HepG2 (cell line): ENCODE measurements at regions not wholly inside any gene's neighbourhood (a gene's known extent, or its start where the extent isn't known, plus 50 kb on each side); places are given as distances from the start of the nearest gene placed in this dataset.

ENCODE experiments used
- ATAC-seq: fragments of 200-7000 bp; cut with Tn5 transposase; 3 replicates; pipeline ENCODE4 v1.9.1; 2020; ENCODE audit warnings: mild to moderate bottlenecking, moderate library complexity
- BruUV-seq: library from RNA; stranded (reverse); fragments of 400-500 nt; replicated peaks from 2 replicates; lab custom pipeline; 2021; lab: Mats Ljungman, UMichigan
- CTCF ChIA-PET: fragments of 300-600 bp; formaldehyde crosslinking; extraction: SDS; loops from one replicate; lab custom pipeline; 2021; ENCODE audit warnings: low total read pairs, inconsistent platforms, low intra/inter-chr PET ratio; lab: Yijun Ruan, JAX
- POLR2A ChIA-PET: fragments of 350-600 bp; sonication (Branson Sonifier 250); formaldehyde crosslinking; loops from one replicate; lab custom pipeline; 2020; ENCODE audit warnings: antibody characterized with exemption, inconsistent platforms; lab: Yijun Ruan, JAX
- DNase-seq: peaks from one replicate; pipeline ENCODE4 v3.0.0-alpha.2; 2015; ENCODE audit warnings: low spot score
- FAIRE-seq: peaks from 3 replicates; lab custom pipeline; 2011; peaks lifted over from hg19 to GRCh38; lab: Jason Lieb, UNC
- H2AFZ ChIP-seq: one replicate; pipeline ENCODE4 v1.6.1; 2011; ENCODE audit warnings: low read length, inconsistent platforms
- H3K27ac ChIP-seq: fragments of 300-600 bp; 3 replicates; pipeline ENCODE4 v1.8.0; 2011; ENCODE audit warnings: mixed run types, mild to moderate bottlenecking, mixed read lengths, low read length, inconsistent platforms; ENCODE audit not compliant: insufficient read depth; ENCODE audit errors: extremely low read length
- H3K27me3 ChIP-seq, 2 experiments: fragments of 200-600 bp in 1 of 2; 2 replicates in 1 of 2; 3 replicates in 1 of 2; pipeline versions ENCODE4 v1.6.0 to v1.8.0; 2011; ENCODE audit warnings: low read length in 2 of 2, mild to moderate bottlenecking in 2 of 2, moderate library complexity in 2 of 2, inconsistent platforms in 1 of 2; ENCODE audit not compliant: insufficient read depth in 2 of 2, control insufficient read depth in 1 of 2
- H3K36me3 ChIP-seq, 2 experiments: fragments of 200-600 bp in 1 of 2; replicated peaks in 1 of 2; 2 replicates in 1 of 2; 3 replicates in 1 of 2; pipeline versions ENCODE4 v1.5.1 to v1.8.0; 2011; ENCODE audit warnings: low read length in 2 of 2, inconsistent platforms in 1 of 2; ENCODE audit not compliant: insufficient read depth in 2 of 2, control insufficient read depth in 1 of 2
- H3K4me1 ChIP-seq: 2 replicates; pipeline ENCODE4 v1.5.1; 2012; ENCODE audit warnings: low read length, inconsistent platforms; ENCODE audit not compliant: insufficient read depth
- H3K4me2 ChIP-seq: 2 replicates; pipeline ENCODE4 v1.6.0; 2011; ENCODE audit warnings: low read depth, low read length, inconsistent platforms
- H3K4me3 ChIP-seq, 3 experiments: fragments of 200-600 bp in 1 of 3; sonication (generic), shearing (Covaris generic) in 1 of 3; replicated peaks in 1 of 3; 2 replicates each; pipeline ENCODE4 v1.5.1; 2011 to 2016; ENCODE audit warnings: low read length in 3 of 3, inconsistent platforms in 2 of 3, low read depth in 2 of 3, mild to moderate bottlenecking in 2 of 3, control low read depth in 1 of 3, mixed read lengths in 1 of 3; ENCODE audit not compliant: insufficient read depth in 1 of 3
- H3K79me2 ChIP-seq: one replicate; pipeline ENCODE4 v1.6.1; 2011; ENCODE audit warnings: low read length, inconsistent platforms; ENCODE audit not compliant: insufficient read depth
- H3K9ac ChIP-seq: 2 replicates; pipeline ENCODE4 v1.6.0; 2011; ENCODE audit warnings: mild to moderate bottlenecking, low read depth, low read length, inconsistent platforms; ENCODE audit not compliant: insufficient read depth
- H3K9me3 ChIP-seq: 2 replicates; pipeline ENCODE4 v1.5.1; 2012; ENCODE audit warnings: mild to moderate bottlenecking, low read length
- H4K20me1 ChIP-seq: 2 replicates; pipeline ENCODE4 v1.6.0; 2011; ENCODE audit warnings: inconsistent platforms, mild to moderate bottlenecking, low read length, moderate library complexity; ENCODE audit not compliant: insufficient read depth
- ARNT2 ChIP-seq: sonication (generic); formaldehyde crosslinking; IDR thresholded peaks from 2 replicates; pipeline ENCODE4 v1.8.0; 2022; ENCODE audit warnings: mild to moderate bottlenecking, low read depth, missing genetic modification reagents, moderate library complexity
- ARNTL ChIP-seq: sonication (generic); formaldehyde crosslinking; IDR thresholded peaks from 2 replicates; pipeline ENCODE4 v1.4.0; 2020; ENCODE audit warnings: mild to moderate bottlenecking, missing genetic modification reagents
- DPF2 ChIP-seq: sonication (generic); formaldehyde crosslinking; IDR thresholded peaks from 2 replicates; pipeline ENCODE4 v1.4.0; 2020; ENCODE audit warnings: mild to moderate bottlenecking, low read depth, missing genetic modification reagents, borderline replicate concordance
- KLF16 ChIP-seq, 2 experiments: sonication (generic) in 1 of 2; formaldehyde crosslinking in 1 of 2; IDR thresholded peaks; 2 replicates each; pipeline versions ENCODE4 v1.6.1 to v1.8.0; 2016 to 2023; ENCODE audit warnings: missing genetic modification reagents in 2 of 2, missing compliant biosample characterization in 1 of 2
- NFKBIZ ChIP-seq: IDR thresholded peaks from 2 replicates; pipeline ENCODE4 v1.6.1; 2018; ENCODE audit warnings: missing genetic modification reagents, missing compliant biosample characterization
- ZKSCAN8 ChIP-seq: IDR thresholded peaks from 2 replicates; pipeline ENCODE4 v1.6.1; 2016; ENCODE audit warnings: borderline replicate concordance, missing genetic modification reagents, missing compliant biosample characterization
- ZNF136 ChIP-seq: sonication (generic); formaldehyde crosslinking; IDR thresholded peaks from 2 replicates; pipeline ENCODE4 v1.8.1; 2022; ENCODE audit warnings: low read depth, mild to moderate bottlenecking, moderate library complexity, missing genetic modification reagents
- ZNF225 ChIP-seq: sonication (generic); formaldehyde crosslinking; IDR thresholded peaks from 2 replicates; pipeline ENCODE4 v1.4.0; 2020; ENCODE audit warnings: mild to moderate bottlenecking, missing genetic modification reagents
- ZNF367 ChIP-seq: sonication (generic); formaldehyde crosslinking; IDR thresholded peaks from 2 replicates; pipeline ENCODE4 v1.4.0; 2020; ENCODE audit warnings: missing genetic modification reagents, borderline replicate concordance
- ZNF468 ChIP-seq: sonication (generic); formaldehyde crosslinking; IDR thresholded peaks from 2 replicates; pipeline ENCODE4 v1.8.0; 2022; ENCODE audit warnings: mild to moderate bottlenecking, moderate library complexity, missing genetic modification reagents
- WGBS: methylation state at CpG from one replicate; pipeline ENCODE4 v1.1.6; 2017; ENCODE audit warnings: low lambda C conversion rate; 5-methylcytosine and 5-hydroxymethylcytosine counted together
- in situ Hi-C: cut with HindIII; loops from 2 replicates; pipeline ENCODE4 v1.10.0; 2017; ENCODE audit warnings: low pct_unique_long_range_greater_than_20kb; ENCODE audit not compliant: extremely low pct_ligation_motif_present
- intact Hi-C: fragments of 100-400 bp; cut with micrococcal nuclease; formaldehyde crosslinking; loops from one replicate; pipeline ENCODE4 v1.10.0; 2022; ENCODE audit not compliant: unreplicated experiment
- TF ChIP-seq, protein P1 (sequence below): sonication (generic); formaldehyde crosslinking; conservative IDR thresholded peaks from 2 replicates; pipeline ENCODE4 v1.8.1; 2023; ENCODE audit warnings: missing genetic modification reagents
- TF ChIP-seq, protein P2 (sequence below): sonication (generic); formaldehyde crosslinking; conservative IDR thresholded peaks from 2 replicates; pipeline ENCODE4 v1.4.0; 2020; ENCODE audit warnings: missing genetic modification reagents

DNA sequence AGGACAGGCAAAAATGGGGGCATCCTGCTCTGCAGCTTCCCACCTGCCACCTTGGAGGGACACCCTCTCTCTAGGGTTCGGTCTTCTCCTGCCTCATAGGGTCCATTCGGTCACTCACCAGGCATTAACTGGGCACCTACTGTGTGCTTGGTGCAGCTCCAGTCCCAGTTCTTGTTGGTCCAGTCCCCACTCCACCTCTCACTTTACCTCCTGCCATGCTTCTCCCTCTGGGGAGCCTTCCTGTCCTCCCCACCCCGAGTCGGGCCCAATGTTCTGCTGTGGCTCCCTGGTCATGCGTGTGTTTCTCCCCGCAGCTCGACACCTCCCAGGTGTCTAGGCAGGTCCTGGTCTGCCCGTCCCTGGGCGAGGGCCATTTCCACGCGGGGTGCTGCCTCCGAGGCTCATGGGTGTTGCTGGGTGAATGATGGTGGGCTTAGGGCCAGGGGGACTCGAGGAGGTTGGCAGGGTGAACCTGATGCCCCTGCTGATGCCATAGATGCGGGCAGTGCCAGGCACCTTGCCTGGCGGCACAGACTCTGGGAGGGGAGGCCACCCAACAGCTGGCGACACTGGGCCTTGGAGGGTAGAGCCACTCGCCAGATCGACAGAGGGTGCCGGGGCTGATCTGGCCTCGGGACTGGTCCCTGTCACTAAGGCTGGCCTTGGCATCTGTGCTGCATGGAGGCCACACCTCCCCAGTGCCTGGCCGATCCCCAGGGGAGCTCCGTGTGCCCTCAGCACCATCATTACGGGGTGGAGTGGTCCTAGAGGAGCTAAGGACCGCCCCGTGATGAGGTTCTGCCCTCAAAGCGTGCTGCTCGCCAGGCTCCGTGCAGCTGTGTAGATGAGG lies 66.0 kb upstream of the RNU6ATAC start:
- no peaks in the 10 kb centered on the region for H3K79me2 ChIP-seq
- no peak overlapping the region for H3K9ac ChIP-seq
- ChIA-PET POLR2A (no interaction called here), CTCF (no interaction called here)
- no peak overlapping the region for H3K4me2 ChIP-seq
- ATAC-seq: no peak
- no peak overlapping the region for H3K27ac ChIP-seq
- H3K9me3 ChIP-seq: no peaks in the 10 kb centered on the region
- no peak overlapping the region for H3K4me3 ChIP-seq
- no peak for DNase-seq
- TF ChIP-seq ZNF367 (no peak), ZKSCAN8 (CRISPR knock-in tag) (no peak), ZNF468 (CRISPR knock-in tag) (no peak)
- TF ChIP-seq, all 625 proteins: peak for 0
- intact Hi-C loops (no loop called here), in situ Hi-C loops (no loop called here)
- BruUV-seq: no TSS peak
- peaks cover 20 to 80% of the 10 kb centered on the region in 2 experiments for H3K27me3 ChIP-seq
- no peak for FAIRE-seq
- H3K36me3 ChIP-seq: no peaks in the 10 kb centered on the region
- peaks cover 41% of the 10 kb centered on the region for H3K4me1 ChIP-seq
- H2AFZ ChIP-seq: no peak overlapping the region
- no peaks in the 10 kb centered on the region for H4K20me1 ChIP-seq
- whole genome bisulfite sequencing: 42% methylated on average over 10 of the region's 28 CpGs

DNA sequence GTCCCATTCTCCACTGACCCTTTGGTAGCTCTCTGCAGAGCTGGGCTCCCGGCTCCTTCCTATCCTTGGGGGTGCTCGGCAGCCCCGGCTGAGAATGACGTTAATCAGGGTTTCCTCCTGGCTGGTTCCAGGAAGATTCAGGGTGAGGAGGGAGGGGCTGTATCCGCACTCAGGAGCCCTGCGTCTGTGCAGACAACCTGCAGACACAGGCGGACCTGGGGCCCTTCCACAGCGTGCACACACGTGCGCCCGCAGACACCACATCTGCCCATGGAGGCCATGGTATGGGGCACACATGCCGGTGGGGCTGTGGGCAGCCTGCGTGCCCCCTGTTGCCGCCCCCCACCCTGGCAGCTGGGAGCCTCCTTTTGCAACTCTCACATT lies 66.6 kb upstream of the RNU6ATAC start:
- ChIA-PET POLR2A (no interaction called here), CTCF (no interaction called here)
- H3K27me3 ChIP-seq: peaks cover 18 to 83% of the 10 kb centered on the region in 2 experiments
- no peaks in the 10 kb centered on the region for H3K9me3 ChIP-seq
- BruUV-seq: no TSS peak
- DNase-seq (no peak), FAIRE-seq (no peak), ATAC-seq (no peak)
- H3K4me2 ChIP-seq: no peak overlapping the region
- no peak overlapping the region for H3K9ac ChIP-seq
- no peaks in the 10 kb centered on the region for H3K79me2 ChIP-seq
- peaks cover 34% of the 10 kb centered on the region for H3K4me1 ChIP-seq
- TF ChIP-seq NFKBIZ (CRISPR knock-in tag): no peak
- TF ChIP-seq KLF16 (CRISPR knock-in tag; IDR thresholded peaks at IDR 0.05): no peak
- TF ChIP-seq DPF2 (CRISPR knock-in tag): no peak
- TF ChIP-seq, protein P1, sequence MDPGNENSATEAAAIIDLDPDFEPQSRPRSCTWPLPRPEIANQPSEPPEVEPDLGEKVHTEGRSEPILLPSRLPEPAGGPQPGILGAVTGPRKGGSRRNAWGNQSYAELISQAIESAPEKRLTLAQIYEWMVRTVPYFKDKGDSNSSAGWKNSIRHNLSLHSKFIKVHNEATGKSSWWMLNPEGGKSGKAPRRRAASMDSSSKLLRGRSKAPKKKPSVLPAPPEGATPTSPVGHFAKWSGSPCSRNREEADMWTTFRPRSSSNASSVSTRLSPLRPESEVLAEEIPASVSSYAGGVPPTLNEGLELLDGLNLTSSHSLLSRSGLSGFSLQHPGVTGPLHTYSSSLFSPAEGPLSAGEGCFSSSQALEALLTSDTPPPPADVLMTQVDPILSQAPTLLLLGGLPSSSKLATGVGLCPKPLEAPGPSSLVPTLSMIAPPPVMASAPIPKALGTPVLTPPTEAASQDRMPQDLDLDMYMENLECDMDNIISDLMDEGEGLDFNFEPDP (CRISPR knock-in tag): no peak
- no peak for TF ChIP-seq ARNTL
- TF ChIP-seq ARNT2 (CRISPR knock-in tag): no peak
- no peak for TF ChIP-seq ZNF136
- TF ChIP-seq ZNF225 (CRISPR knock-in tag): no peak
- TF ChIP-seq, protein P2, sequence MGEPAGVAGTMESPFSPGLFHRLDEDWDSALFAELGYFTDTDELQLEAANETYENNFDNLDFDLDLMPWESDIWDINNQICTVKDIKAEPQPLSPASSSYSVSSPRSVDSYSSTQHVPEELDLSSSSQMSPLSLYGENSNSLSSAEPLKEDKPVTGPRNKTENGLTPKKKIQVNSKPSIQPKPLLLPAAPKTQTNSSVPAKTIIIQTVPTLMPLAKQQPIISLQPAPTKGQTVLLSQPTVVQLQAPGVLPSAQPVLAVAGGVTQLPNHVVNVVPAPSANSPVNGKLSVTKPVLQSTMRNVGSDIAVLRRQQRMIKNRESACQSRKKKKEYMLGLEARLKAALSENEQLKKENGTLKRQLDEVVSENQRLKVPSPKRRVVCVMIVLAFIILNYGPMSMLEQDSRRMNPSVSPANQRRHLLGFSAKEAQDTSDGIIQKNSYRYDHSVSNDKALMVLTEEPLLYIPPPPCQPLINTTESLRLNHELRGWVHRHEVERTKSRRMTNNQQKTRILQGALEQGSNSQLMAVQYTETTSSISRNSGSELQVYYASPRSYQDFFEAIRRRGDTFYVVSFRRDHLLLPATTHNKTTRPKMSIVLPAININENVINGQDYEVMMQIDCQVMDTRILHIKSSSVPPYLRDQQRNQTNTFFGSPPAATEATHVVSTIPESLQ (CRISPR knock-in tag): no peak
- H4K20me1 ChIP-seq: no peaks in the 10 kb centered on the region
- in situ Hi-C loops: no loop called here
- no peak overlapping the region for H2AFZ ChIP-seq
- no peaks in the 10 kb centered on the region for H3K36me3 ChIP-seq
- H3K4me3 ChIP-seq: no peak overlapping the region
- no peak overlapping the region for H3K27ac ChIP-seq
- intact Hi-C loops: no loop called here
- 20% methylated on average over 4 of the region's 14 CpGs for WGBS
